K562 (cell line): ENCODE measurements at regions not wholly inside any gene's neighbourhood (a gene's known extent, or its start where the extent isn't known, plus 50 kb on each side); places are given as distances from the start of the nearest gene placed in this dataset.
"Not testable (repeated sequence)": the region's sequence is repeated elsewhere in the genome, so short reads cannot be mapped to it uniquely, and the experiment has no call there.

ENCODE experiments used
- ATAC-seq: fragments of 200-7000 bp; cut with Tn5 transposase; 3 replicates; pipeline ENCODE4 v1.9.1; 2020; ENCODE audit warnings: moderate library complexity
- BruUV-seq: library from RNA; stranded (reverse); fragments of 400-500 nt; replicated peaks from 2 replicates; lab custom pipeline; 2021; lab: Mats Ljungman, UMichigan
- CTCF ChIA-PET: fragments of 300-600 bp; formaldehyde crosslinking; extraction: SDS; loops from one replicate; lab custom pipeline; 2021; ENCODE audit warnings: low intra/inter-chr PET ratio; lab: Yijun Ruan, JAX
- POLR2A ChIA-PET: fragments of 300-600, 350-650 bp; sonication (Branson Sonifier 250); formaldehyde crosslinking; extraction: SDS; loops from one replicate; lab custom pipeline; 2021; ENCODE audit warnings: antibody characterized with exemption, inconsistent platforms; lab: Yijun Ruan, JAX
- DNase-seq, 4 experiments: peaks; one replicate each; pipeline versions ENCODE4 v3.0.0 to v3.0.0-alpha.2; 2011 to 2018; ENCODE audit warnings: low spot score in 3 of 4, mixed read lengths in 3 of 4; ENCODE audit errors: extremely low read depth in 1 of 4
- FAIRE-seq: peaks from 2 replicates; lab custom pipeline; 2011; peaks lifted over from hg19 to GRCh38; lab: Jason Lieb, UNC
- H2AFZ ChIP-seq: 2 replicates; pipeline ENCODE4 v1.6.0; 2011; ENCODE audit warnings: low read depth, low read length, control low read depth, inconsistent platforms
- H3K27ac ChIP-seq: fragments of 200-600 bp; 3 replicates; pipeline ENCODE4 v1.8.0; 2011; ENCODE audit warnings: low read depth, mild to moderate bottlenecking, control low read depth, inconsistent platforms, low read length, moderate library complexity, mixed read lengths; ENCODE audit errors: extremely low read depth
- H3K27me3 ChIP-seq, 2 experiments: fragments of 300-600 bp in 1 of 2; 2 replicates in 1 of 2; 3 replicates in 1 of 2; pipeline versions ENCODE4 v1.6.0 to v1.8.0; 2011; ENCODE audit warnings: inconsistent platforms in 2 of 2, low read length in 2 of 2, mild to moderate bottlenecking in 1 of 2, mixed read lengths in 1 of 2, moderate library complexity in 1 of 2; ENCODE audit not compliant: control insufficient read depth in 2 of 2, insufficient read depth in 2 of 2
- H3K36me3 ChIP-seq: fragments of 300-600 bp; 3 replicates; pipeline ENCODE4 v1.8.0; 2011; ENCODE audit warnings: mild to moderate bottlenecking, low read length, inconsistent platforms; ENCODE audit not compliant: control insufficient read depth, insufficient read depth
- H3K4me1 ChIP-seq, 2 experiments: fragments of 200-600 bp in 1 of 2; replicated peaks in 1 of 2; 2 replicates in 1 of 2; 3 replicates in 1 of 2; pipeline versions ENCODE4 v1.5.1 to v1.8.0; 2011; ENCODE audit warnings: inconsistent platforms in 2 of 2, low read length in 2 of 2, mild to moderate bottlenecking in 1 of 2, mixed read lengths in 1 of 2, moderate library complexity in 1 of 2; ENCODE audit not compliant: control insufficient read depth in 2 of 2, insufficient read depth in 2 of 2
- H3K4me2 ChIP-seq: 2 replicates; pipeline ENCODE4 v1.6.1; 2011; ENCODE audit warnings: low read length, control low read depth, inconsistent platforms, mixed read lengths; ENCODE audit not compliant: insufficient read depth
- H3K4me3 ChIP-seq: fragments of 200-600 bp; sonication (generic), shearing (Covaris generic); 2 replicates; pipeline ENCODE4 v1.5.1; 2016; ENCODE audit warnings: control low read depth, inconsistent platforms
- H3K79me2 ChIP-seq: fragments of 200-600 bp; 3 replicates; pipeline ENCODE4 v1.8.0; 2011; ENCODE audit warnings: low read length, inconsistent platforms; ENCODE audit not compliant: control insufficient read depth, insufficient read depth
- H3K9ac ChIP-seq, 2 experiments: 2 replicates each; pipeline versions ENCODE4 v1.6.0 to v1.6.1; 2011; ENCODE audit warnings: low read depth in 2 of 2, low read length in 2 of 2, control low read depth in 1 of 2, inconsistent platforms in 1 of 2, mild to moderate bottlenecking in 1 of 2, mixed read lengths in 1 of 2; ENCODE audit not compliant: insufficient read depth in 1 of 2
- H3K9me1 ChIP-seq: one replicate; pipeline ENCODE4 v1.6.0; 2011; ENCODE audit warnings: inconsistent platforms, mild to moderate bottlenecking, low read length, moderate library complexity; ENCODE audit not compliant: control insufficient read depth, insufficient read depth
- H3K9me3 ChIP-seq: replicated peaks from 2 replicates; pipeline ENCODE4 v1.5.1; 2011; ENCODE audit warnings: low read depth, low read length, inconsistent platforms; ENCODE audit not compliant: control insufficient read depth, insufficient read depth
- H4K20me1 ChIP-seq: replicated peaks from 2 replicates; pipeline ENCODE4 v1.6.1; 2011; ENCODE audit warnings: low read length, inconsistent platforms, mixed read lengths; ENCODE audit not compliant: control insufficient read depth, insufficient read depth
- CBFB ChIP-seq: sonication (generic); formaldehyde crosslinking; IDR thresholded peaks from 2 replicates; pipeline ENCODE4 v1.4.0; 2020; ENCODE audit warnings: mild to moderate bottlenecking, missing genetic modification reagents
- HDAC1 ChIP-seq, 2 experiments: fragments of 450-650 bp; IDR thresholded peaks; 2 replicates each; pipeline ENCODE4 v1.6.1; 2016 to 2017; ENCODE audit warnings: inconsistent platforms in 1 of 2, mild to moderate bottlenecking in 1 of 2, moderate library complexity in 1 of 2
- ZFP1 ChIP-seq: fragments of 450-650 bp; formaldehyde crosslinking; IDR thresholded peaks from 2 replicates; pipeline ENCODE4 v1.4.0; 2020; ENCODE audit warnings: mild to moderate bottlenecking, mixed read lengths
- ZNF146 ChIP-seq: IDR thresholded peaks from one replicate; pipeline ENCODE4 v1.6.1; 2018; ENCODE audit warnings: missing compliant biosample characterization; ENCODE audit not compliant: unreplicated experiment
- WGBS: fragments of 100-300 bp; shearing (Covaris generic); methylation state at CpG from one replicate; pipeline ENCODE4 v1.1.6; 2016; ENCODE audit warnings: low coverage, mixed read lengths; ENCODE audit not compliant: insufficient coverage; ENCODE audit errors: missing lambda C conversion rate; 5-methylcytosine and 5-hydroxymethylcytosine counted together
- in situ Hi-C: fragments of 300-500 bp; cut with MboI; formaldehyde crosslinking; loops from 4 replicates; pipeline ENCODE4 v1.15.0; 2018; ENCODE audit warnings: inconsistent platforms, mixed read lengths
- intact Hi-C: fragments of 100-400 bp; cut with micrococcal nuclease; formaldehyde crosslinking; loops from 2 replicates; pipeline ENCODE4 v1.14.2; 2022

GRCh38 chr4:178215763-178216162, 773.5 kb upstream of the AGA start:
- Histone ChIP-seq H4K20me1 (no peaks in the 10 kb centered on the region), H3K9ac (no peak overlapping the region), H3K9me3 (no peaks in the 10 kb centered on the region), H3K4me2 (no peak overlapping the region), H3K27me3 (no peaks in the 10 kb centered on the region), H3K9me1 (no peaks in the 10 kb centered on the region), H3K27ac (no peak overlapping the region), H3K4me1 (no peaks in the 10 kb centered on the region), H3K79me2 (no peaks in the 10 kb centered on the region), H3K36me3 (no peaks in the 10 kb centered on the region), H2AFZ (no peak overlapping the region), H3K4me3 (no peak overlapping the region)
- ChIA-PET CTCF (no interaction called here), POLR2A (no interaction called here)
- ATAC-seq, result no peak
- intact Hi-C loops (no loop called here), in situ Hi-C loops (no loop called here)
- DNase-seq, result no peak
- BruUV-seq, result no TSS peak
- 0% methylated on average over 1 of the region's 1 CpG for WGBS
- no peak for FAIRE-seq
- no peak for TF ChIP-seq ZFP1 (CRISPR knock-in tag)
- no peak for TF ChIP-seq HDAC1 (IDR thresholded peaks at IDR 0.05)
- TF ChIP-seq CBFB (CRISPR knock-in tag), result no peak
- no peak for TF ChIP-seq ZNF146 (CRISPR knock-in tag)

GRCh38 chr4:178226421-178226820, 784.2 kb upstream of the AGA start:
- H3K9me1 ChIP-seq, H3K9ac ChIP-seq, H3K4me3 ChIP-seq, H3K9me3 ChIP-seq, POLR2A ChIA-PET, H3K27ac ChIP-seq, FAIRE-seq, H3K4me2 ChIP-seq, ATAC-seq, DNase-seq, BruUV-seq, H3K4me1 ChIP-seq, H3K79me2 ChIP-seq, H3K27me3 ChIP-seq, H3K36me3 ChIP-seq, H4K20me1 ChIP-seq, in situ Hi-C loops, intact Hi-C loops, CTCF ChIA-PET, H2AFZ ChIP-seq: not testable (repeated sequence)
- WGBS, result 3% methylated on average over 3 of the region's 6 CpGs
